Activated CD8-positive, alpha-beta memory T cell treated with anti-CD3 and anti-CD28 coated beads for 24 hours (primary cell): ENCODE measurements at regions not wholly inside any gene's neighbourhood (a gene's known extent, or its start where the extent isn't known, plus 50 kb on each side); places are given as distances from the start of the nearest gene placed in this dataset.

ENCODE experiments used
- DNase-seq: peaks from one replicate; pipeline ENCODE4 v3.0.0-alpha.2; 2020

DNA sequence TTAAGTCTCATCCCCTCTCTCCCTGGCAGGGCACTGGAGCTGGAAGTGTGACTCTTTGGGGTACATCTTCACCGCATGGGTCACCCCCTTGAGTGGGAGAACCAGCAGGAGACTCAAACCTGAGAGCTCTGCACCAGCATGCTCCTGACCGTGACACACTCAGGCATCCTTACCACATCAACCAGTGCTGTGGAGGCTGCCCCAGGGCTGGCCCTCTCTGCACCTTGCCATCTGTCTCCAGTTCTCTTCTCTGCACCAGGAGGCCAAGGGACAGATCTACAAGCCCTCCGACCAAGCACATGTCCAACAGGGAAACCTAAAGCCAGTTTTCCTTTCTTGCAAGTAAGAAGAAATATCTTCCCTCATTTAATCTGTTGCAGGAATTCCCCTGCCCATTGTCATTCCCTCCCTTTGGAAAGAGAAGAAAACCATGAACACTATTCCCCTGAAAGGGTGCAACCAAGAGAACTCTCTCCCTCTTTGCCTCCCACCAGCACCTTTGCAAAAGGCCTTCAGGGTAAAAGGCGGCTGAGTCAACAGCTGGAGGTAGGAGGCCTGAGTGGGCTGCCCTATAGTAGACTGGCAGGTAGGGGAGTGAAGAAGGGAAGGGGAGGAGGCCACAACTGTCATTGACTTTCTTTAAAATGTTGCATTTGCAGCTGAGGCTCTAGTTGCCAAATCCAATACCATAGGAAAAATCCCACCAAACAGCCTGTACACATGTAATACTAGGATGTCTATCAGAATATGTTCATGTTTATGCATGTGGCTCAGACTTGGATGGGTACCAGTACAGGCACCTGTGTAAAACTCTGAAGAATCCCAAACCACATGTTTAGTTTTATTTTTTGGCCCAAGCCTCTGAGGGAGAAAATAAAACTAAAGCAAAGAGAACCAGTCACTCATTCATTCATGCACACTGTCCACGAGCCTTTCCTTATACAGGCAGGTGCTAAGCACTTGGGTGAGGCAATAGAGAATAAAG is 117.0 kb downstream of the WT1 start:
- no peak for DNase-seq

DNA sequence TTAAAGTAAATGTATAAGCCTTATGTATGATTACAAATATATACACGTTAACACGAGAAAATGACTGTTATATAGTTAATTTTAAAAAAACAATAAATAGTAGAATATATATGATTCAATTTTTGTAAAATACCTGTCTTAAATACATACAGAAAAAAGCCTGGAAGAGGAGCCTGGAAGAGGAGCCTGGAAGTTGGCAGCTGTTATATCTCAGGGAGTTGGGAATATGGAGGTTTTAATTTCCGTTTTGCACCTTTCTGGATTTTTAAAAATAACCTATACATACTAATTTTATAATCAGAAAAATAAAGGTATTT is 111.6 kb downstream of the WT1 start:
- no peak for DNase-seq

DNA sequence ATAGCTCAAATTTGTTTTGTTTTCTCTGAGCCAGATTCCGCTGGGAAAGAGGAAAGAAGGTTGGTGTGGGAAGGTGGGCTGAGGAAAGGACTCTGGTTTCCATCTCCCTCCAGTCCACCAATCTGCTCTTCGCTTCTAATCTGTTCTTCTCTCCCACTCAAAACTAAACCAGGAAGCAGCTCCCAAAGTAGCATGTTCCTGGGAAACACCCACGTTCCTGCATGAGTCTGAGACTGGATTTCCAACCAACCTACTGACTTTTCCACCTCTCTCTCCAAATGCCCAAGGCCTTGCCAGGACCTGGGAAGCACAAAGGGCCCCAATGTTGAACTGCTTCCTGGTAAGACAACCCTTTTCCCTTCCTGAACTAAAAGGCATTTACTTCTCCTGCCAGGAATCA is 110.2 kb downstream of the WT1 start:
- DNase-seq: no peak

DNA sequence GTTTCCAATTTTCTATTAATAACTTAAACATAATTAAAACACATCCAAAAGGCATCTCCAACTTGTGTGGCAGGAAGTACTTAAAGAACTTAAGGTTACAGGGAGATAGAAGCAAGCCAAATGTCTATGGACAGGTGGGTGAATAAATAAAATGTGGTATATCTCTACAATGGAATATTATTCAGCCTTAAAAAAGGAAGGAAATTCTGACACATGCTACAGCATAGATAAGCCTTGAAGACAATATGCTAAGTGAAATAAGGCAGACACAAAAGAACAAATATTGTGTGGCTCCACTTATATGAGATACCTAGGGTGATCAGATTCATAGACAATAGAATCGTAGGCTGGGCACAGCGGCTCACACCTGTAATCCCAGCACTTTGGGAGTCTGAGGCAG is 109.6 kb downstream of the WT1 start:
- no peak for DNase-seq

DNA sequence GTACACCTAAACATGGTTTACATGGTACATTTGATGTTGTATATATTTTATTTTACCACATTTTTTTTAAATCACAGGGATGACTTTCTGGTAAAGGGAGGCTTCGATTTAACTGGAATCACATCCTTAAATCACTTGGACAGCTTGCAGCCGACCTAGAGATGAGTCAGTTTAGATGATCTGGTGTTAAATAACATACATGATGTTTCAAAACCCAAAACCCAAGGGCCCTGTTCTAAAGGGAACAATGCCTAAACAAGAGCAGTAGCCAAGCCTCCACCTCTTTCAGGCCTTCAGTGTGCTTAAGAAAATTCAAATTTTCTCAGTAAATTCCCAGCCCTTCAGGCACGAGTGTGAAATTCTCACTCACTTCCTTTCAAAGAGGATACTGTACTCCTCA is 108.8 kb downstream of the WT1 start:
- DNase-seq: no peak

DNA sequence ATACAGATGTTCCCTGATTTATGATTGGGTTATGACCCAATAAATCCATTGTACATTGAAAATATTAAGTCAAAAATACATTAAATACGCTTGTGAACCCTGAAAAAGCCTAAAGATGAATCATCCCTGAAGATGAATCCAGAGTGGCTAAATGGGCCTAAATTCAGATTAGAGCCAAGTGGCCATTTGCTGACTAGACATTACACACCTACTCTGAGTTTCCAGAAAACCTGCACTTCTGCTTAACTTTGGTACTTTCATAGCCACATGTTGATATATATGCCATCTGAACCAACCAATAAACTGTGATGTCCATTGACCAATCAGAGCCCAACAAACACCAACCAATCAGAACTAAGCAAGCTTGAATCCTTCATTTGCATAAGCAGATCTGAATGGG is 106.9 kb downstream of the WT1 start:
- no peak for DNase-seq

DNA sequence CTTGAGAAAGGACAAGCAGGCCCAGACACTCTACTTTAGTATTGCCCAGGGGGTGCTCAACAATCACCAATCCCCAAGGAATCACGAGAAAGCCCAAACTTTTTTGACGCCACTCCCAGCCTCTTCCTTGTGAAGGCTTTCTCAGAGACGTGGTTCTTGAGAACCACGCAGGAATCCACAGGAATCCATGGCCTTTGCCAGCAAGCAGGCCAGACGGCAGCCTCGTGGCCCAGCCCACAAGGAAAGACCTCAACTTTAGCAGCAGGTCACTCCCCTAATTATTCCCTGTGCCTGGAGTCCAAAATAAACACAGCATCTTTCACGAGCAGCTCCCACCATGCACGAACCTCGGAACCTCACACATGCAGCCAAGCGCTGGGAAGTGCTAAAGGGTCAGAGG is 104.2 kb downstream of the WT1 start:
- DNase-seq: no peak

DNA sequence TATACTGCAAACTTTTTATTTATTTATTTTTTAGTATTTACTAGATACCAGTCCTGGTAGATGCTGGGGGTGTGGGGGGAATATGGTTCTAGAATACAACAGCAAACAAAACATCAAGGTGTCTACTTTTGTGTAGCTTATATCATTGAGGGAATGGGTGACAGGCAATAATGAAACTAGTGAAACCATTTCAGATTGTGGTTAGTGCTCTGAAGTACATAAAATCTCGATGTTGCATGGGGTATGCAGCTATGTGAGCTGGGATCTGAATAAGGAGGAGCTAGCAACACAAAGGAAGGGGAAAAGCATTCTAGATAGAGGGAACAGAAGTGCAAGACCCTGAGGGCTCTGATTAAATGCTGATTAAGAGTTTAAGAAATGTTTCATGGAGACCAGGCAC is 103.5 kb downstream of the WT1 start:
- DNase-seq: no peak

DNA sequence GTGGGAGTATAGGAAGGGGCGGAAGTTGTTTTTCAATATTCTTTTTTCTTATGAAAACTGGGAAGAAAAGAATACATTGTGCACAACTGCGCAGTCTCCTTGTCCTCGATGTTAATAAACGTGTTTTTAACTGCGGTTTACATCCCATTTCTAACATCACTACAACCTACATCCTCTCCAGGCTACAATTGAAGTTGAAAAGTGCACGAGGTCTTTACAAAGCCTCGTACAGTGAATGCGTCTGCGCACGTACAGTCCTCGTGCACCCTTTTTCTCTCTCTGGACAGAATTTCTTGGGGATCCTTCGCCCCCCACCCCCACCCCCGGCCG is 102.4 kb downstream of the WT1 start:
- no peak for DNase-seq

DNA sequence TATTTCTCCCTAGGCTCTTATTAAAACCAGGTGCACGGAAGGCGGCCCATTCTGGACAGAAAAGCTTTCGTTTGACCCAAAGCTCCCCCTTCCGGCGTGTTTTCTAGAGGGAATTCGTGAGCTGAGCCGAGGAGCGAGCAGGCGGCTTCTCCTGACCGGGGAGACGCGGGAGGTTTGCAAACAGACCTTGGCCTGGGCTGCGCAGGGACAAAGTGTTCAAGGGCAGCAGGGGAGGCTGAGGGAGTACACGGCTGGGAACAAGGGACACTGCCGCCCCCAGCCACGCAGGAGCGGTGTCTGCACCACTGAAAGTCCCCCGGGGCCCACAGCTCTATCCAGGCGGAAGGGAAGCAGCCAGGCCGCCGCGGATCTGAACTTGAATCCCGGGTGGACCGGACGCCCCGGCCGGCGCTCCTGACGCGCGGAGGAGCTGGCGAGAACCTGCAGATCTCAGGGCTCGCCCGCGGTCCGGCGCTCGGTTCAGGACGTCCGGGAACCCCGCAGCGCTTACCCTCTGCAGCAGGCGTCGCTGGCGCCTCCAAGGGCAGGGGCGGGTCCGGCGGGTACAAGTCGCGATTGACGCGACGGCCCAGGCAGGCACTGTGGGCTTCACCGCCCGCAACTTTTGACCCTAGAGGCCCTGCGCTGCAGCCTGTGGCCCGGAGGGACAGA is 101.9 kb downstream of the WT1 start:
- peak; percentile 72 for DNase-seq

DNA sequence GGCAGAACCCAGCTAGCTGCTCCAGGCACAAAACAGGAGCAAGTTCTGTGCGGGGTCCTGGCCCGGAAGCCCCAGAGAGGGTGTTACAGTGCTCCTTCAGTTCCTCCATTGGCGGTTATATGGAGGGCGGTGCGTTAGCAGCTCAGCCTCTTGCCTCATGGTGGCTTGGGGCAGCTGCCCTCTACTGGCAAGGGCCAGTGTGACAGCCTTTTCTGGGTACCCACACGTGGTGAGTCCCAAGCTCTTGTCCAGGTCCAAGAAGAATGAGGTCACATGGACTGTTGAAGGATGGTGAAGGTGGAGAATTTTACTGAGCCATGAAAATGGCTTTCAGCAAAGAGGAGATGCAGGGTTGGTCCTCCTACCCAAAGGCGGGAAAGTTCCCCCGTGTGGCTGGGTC is 100.5 kb downstream of the WT1 start:
- DNase-seq: peak; percentile 60
